GOT3 (cell line): ENCODE measurements at regions not wholly inside any gene's neighbourhood (a gene's known extent, or its start where the extent isn't known, plus 50 kb on each side); places are given as distances from the start of the nearest gene placed in this dataset.
"Not testable (repeated sequence)": the region's sequence is repeated elsewhere in the genome, so short reads cannot be mapped to it uniquely, and the experiment has no call there.

Experiments used
- DNase-seq: peaks from one replicate; lab custom pipeline; 2025; ENCODE audit warnings: mixed read lengths; lab: John Stamatoyannopoulos, UW

- no peak for DNase-seq
Measured at GRCh38 chr20:22690616-22691179, 106.3 kb upstream of the FOXA2 start.

- DNase-seq, result no peak
Measured at GRCh38 chr20:22691369-22692118, 107.2 kb upstream of the FOXA2 start.

DNA sequence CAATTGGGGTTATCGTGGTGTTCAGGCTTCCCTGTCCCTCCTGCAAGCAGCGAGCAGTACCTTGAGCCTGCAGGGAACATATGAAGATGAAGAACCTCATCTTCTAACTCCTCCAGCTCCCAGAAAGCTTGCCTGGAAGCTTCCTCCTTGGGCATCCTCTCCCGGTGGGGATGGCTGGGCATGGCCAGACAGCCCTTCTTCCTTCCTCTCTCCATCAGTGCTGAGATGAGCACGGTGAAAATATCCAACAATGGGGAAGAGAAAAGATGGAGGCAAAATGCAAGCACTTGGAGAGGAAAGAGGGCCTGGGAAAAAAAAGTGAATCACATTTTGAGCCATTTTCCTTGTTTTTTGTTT is 107.7 kb upstream of the FOXA2 start:
- no peak for DNase-seq

- DNase-seq, result not testable (repeated sequence)
Measured at GRCh38 chr20:22692620-22693019, 108.2 kb upstream of the FOXA2 start.

DNA sequence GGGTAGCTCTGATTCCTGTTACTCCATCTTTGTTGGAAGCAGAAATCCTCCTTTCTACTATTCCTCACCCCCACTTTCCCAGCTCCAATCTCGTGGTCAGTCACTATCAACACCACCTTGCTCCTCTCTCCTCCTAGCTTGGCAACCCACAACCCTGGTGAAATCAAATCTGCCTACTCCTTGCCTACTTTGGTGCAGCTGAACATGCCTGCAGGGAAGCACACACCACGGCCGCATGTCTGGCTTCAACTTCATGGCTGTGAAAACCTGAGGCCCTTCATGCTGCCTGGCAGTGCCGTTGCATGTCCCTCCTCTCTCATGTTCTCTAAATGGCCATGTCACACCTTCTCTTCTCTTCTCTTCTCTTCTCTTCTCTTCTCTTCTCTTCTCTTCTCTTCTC is 112.4 kb upstream of the FOXA2 start:
- no peak for DNase-seq

- no peak for DNase-seq
Measured at GRCh38 chr20:22698259-22698842, 114.0 kb upstream of the FOXA2 start.

DNA sequence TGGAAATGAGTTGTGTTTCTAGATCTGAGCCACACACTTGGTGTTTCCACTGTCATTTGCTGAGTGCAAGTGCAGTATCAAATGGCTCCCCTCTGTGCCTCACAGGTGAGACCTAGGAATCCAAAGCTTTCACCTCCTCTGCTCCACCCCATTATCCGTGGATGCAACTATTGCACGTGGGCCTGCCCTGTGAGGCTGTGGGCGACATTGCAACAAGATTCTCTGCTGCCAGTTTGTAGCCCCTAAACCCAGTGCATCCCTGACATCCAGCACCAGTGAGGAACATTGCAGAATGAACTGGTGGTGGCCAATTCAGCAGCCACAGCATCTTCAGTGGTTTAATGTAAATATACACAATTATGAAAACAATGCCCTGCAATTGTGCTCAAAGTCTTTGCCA is 115.0 kb upstream of the FOXA2 start:
- no peak for DNase-seq

GRCh38 chr20:22700367-22700766 is 116.0 kb upstream of the FOXA2 start:
- DNase-seq, result no peak

DNA sequence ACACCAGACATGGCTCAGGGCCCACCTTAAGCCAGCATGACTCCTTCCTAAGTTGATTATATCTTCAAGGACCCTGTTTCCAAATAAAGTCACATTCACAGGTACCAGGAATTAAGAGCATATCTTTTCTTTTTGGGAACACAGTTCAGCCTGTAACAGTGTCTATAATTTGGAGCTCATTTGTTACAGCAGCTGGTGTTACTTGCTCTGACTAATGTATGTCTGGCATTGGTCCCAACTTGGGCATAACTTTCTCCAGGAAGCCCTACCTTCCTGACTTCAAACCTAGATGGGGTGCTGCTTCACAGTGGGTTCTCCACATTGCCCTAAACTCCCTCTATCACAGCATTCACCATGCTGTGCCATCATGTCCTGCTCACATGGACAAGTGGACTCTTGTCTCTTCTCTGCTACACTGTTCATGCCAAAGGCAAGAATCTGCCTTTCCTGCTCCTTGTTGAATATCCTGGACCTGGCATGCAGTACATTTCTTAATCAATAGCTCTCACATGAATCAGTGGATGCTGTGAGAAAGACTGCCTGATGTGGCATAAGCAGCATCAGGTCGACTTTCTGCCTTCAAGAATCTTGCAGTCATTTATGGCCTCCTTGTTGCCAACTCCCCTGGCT is 117.4 kb upstream of the FOXA2 start:
- DNase-seq, result no peak

GRCh38 chr20:22703843-22704242 is 119.5 kb upstream of the FOXA2 start:
- DNase-seq, result no peak

DNA sequence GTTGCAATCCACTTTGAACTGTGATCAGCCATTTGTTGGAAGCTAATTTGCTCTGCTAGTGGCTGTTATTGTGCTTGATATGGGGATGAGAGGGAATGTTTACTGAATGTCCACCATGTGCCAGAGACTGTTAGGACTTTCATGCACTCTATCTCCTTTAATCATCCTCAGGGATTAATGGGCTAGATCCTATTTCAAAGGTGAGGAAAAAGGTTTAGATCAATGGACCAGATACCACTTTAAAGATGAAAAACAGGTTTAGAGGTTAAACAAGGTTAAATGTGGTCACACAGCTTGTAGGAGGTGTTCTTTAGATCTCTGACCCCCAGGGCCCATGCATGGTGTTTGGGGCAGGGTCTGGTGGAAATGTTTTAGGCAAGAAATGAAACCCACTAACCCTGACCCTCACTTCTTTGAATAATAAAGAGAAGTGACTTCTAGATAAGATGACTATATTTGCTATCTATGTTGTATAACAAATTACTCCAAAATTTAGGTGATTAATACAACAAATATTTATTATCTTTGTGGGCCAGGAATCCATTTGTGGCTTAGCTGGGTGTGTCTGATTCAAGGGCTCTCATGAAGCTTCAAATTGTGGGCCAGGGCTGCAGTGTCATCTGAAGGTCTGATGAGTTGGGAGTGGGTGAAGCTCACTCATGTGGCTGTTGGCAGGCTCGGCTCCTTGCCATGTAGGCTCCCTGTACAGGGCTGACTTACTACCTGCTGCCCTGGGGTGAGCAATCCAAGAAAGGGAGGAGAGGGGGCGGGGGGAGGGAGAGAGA is 127.8 kb upstream of the FOXA2 start:
- DNase-seq, result no peak

DNA sequence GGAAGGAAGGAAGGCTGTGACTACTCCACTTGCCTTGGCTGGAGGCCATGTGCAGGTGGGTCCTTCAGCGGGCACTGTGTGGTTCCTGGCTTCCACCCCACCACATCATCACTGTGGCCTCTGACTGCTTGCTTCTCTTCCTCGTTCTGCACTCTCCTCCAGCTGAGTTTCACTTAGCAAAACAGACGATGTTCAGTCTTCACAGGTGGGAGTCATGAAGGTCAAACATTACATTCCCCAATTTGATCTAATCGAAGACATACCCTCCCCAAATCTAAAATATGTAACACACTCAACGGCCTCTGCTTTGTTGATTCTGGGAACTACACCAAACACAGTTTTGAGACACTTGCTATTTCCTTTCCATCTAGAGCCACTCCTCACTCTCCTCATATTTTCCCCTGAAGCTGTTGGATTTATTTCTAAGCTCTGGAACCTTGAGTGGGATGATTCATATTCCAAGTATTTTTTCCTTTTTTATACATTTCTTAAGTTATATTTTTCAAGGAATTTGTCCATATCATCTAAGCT is 132.5 kb upstream of the FOXA2 start:
- DNase-seq, result no peak

DNA sequence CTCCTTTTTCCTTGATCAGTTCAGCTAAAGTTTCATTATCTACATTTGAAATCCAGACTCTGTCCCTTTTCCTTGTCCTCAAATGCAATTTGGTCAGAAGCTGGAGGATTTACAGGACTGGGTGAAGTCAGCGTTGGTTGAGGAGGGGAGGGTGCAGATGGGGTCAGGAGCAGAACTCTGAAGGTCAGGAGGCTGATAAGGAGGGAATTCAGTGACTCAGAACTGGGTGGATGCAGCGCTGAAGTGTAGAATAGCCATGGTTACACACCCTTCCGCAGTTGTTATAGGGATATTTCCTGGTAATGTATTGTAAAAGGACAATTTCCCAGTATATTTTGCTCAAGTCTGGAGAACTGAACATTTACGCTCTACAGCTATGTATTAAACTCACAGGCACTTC is 133.1 kb upstream of the FOXA2 start:
- no peak for DNase-seq

- DNase-seq, result no peak
Measured at GRCh38 chr20:22719167-22719591, 134.8 kb upstream of the FOXA2 start.

- DNase-seq, result no peak
Measured at GRCh38 chr20:22720206-22720605, 135.8 kb upstream of the FOXA2 start.

GRCh38 chr20:22722811-22723210 is 138.4 kb upstream of the FOXA2 start:
- no peak for DNase-seq

DNA sequence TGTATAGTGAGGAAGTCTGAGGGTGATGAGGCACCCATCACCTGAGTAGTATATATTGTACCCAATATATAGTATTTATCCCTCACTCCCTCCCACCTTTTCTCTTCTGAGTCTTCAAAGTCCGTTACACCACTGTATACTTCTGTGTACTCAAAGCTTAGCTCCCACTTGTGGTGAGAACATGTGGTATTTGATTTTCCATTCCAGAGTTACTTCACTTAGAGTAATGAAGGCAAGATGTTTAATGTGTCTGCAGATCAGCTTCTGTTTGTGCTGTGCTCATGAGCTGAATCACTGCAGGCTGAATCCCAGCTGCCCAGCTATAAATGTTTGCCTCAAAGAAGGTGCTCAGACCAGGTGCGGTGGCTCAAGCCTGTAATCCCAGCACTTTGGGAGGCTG is 139.3 kb upstream of the FOXA2 start:
- DNase-seq, result no peak

GRCh38 chr20:22728146-22728745 is 143.9 kb upstream of the FOXA2 start:
- no peak for DNase-seq

GRCh38 chr20:22729180-22729579 is 144.8 kb upstream of the FOXA2 start:
- DNase-seq, result no peak

GRCh38 chr20:22729616-22730236 is 145.4 kb upstream of the FOXA2 start:
- DNase-seq, result no peak

DNA sequence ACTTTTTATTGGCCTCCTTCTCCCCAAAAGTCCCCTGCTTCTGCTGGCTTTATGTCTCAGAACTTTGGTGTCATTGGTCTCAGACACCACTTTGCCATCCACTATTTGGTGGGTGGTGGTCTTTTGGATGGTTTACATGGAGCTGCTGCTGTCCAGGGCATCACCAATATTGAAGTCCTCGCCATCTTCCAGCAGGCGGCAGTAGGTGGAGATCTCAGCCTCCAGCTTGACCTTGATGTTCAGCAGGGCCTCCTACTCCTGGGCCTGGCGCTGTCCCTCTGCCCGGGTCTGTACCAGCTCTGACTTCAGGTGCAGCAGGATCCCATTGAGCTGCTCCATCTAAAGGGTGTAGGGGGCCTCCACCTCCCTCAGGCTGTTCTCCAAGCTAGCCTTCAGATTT is 148.4 kb upstream of the FOXA2 start:
- DNase-seq, result no peak
